ENCODE measurements at regions not wholly inside any gene's neighbourhood (a gene's known extent, or its start where the extent isn't known, plus 50 kb on each side); places are given as distances from the start of the nearest gene placed in this dataset.

DNA sequence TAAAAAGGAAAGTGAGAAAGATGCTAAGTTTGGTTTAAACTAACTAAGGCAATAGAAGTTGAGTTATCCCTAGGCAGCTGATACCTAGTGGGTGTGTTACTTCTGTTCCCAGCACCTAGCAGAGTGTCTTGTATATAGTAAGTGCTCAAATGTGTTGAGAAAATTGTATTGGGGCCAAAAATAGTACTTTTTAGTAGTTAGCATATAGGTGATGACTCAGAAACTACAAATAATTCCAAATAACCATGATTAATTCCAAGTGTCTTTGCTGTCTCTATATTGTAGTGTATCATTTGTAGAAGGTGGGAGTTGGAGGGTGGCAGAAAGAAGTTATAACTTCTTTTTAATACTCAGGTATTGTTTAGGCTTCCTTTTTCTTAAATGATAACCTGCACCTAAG lies 362.7 kb downstream of the RND3 start:
- Histone ChIP-seq H3K4me1 (ENCODE audit: control insufficient read depth, insufficient read depth, low read length) (peaks cover 5% of the 10 kb centered on the region), H3K27me3 (ENCODE audit: control insufficient read depth, insufficient read depth, low read length) (no peaks in the 10 kb centered on the region), H3K36me3 (ENCODE audit: control insufficient read depth, insufficient read depth, low read length) (no peaks in the 10 kb centered on the region), H3K9me3 (ENCODE audit: control insufficient read depth, insufficient read depth, low read length) (peaks cover 4% of the 10 kb centered on the region), H3K4me3 (ENCODE audit: low read length) (no peak overlapping the region), H3K27ac (ENCODE audit: low read length) (no peak overlapping the region)
- no peak overlapping the region for H3K27ac Mint-ChIP-seq
- no peaks in the 10 kb centered on the region for H3K4me1 Mint-ChIP-seq
- H3K9me3 Mint-ChIP-seq = peaks cover 10 to 11% of the 10 kb centered on the region in 2 donors
- DNase-seq (no peak), ATAC-seq (no peak)
- no peaks in the 10 kb centered on the region for H3K36me3 Mint-ChIP-seq
- H3K27me3 Mint-ChIP-seq (ENCODE audit: low read depth in 2 of 2) = no peaks in the 10 kb centered on the region
- intact Hi-C loops (cut with micrococcal nuclease) = no loop called here
- no peak overlapping the region for H3K4me3 Mint-ChIP-seq
- TF ChIP-seq, protein P1, sequence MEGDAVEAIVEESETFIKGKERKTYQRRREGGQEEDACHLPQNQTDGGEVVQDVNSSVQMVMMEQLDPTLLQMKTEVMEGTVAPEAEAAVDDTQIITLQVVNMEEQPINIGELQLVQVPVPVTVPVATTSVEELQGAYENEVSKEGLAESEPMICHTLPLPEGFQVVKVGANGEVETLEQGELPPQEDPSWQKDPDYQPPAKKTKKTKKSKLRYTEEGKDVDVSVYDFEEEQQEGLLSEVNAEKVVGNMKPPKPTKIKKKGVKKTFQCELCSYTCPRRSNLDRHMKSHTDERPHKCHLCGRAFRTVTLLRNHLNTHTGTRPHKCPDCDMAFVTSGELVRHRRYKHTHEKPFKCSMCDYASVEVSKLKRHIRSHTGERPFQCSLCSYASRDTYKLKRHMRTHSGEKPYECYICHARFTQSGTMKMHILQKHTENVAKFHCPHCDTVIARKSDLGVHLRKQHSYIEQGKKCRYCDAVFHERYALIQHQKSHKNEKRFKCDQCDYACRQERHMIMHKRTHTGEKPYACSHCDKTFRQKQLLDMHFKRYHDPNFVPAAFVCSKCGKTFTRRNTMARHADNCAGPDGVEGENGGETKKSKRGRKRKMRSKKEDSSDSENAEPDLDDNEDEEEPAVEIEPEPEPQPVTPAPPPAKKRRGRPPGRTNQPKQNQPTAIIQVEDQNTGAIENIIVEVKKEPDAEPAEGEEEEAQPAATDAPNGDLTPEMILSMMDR (IDR thresholded peaks at IDR 0.05) = no peak

DNA sequence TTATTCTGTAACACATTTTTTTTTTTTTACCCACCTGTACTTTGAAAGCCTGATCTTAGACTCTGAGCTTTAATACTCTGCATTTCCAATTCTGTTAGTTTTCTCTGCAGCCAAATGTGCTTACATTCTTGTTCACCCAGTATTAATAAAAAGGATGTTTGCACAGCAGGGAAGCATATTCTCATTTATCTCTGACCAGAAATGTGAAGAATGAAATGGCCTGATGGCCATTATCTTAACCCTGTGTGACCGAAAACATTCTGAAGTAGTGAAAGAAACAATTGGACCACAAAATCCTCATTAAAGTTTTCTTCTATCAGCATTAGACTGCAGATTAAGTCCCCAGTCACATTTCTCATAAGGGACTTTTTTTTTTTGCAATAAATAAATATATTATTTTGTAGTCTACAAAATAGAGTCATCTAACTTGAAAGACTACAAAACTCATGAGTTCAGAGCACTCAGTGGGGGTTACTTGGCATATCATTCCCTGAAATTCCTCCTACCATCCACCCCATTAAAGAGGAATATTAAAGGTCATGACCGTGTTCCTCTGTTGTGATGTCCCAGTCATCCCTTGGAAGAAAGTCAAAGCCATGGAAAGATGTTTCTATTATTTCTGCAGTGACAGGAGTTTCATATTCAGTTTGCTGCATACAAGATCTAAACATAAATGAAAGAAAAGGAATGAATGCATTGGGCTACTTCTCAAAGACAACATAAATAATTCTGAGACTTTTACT lies 364.4 kb downstream of the RND3 start:
- H3K36me3 ChIP-seq (ENCODE audit: control insufficient read depth, insufficient read depth, low read length) = no peaks in the 10 kb centered on the region
- Mint-ChIP-seq H3K4me1 (no peaks in the 10 kb centered on the region), H3K36me3 (no peaks in the 10 kb centered on the region), H3K9me3 (peaks cover 4 to 6% of the 10 kb centered on the region in 2 donors), H3K27ac (no peak overlapping the region), H3K27me3 (ENCODE audit: low read depth in 2 of 2) (no peaks in the 10 kb centered on the region), H3K4me3 (no peak overlapping the region)
- WGBS (ENCODE audit: insufficient coverage) = 85% methylated on average over 2 of the region's 2 CpGs
- no peak overlapping the region for H3K27ac ChIP-seq (ENCODE audit: low read length)
- ATAC-seq (no peak), DNase-seq (no peak)
- H3K9me3 ChIP-seq (ENCODE audit: control insufficient read depth, insufficient read depth, low read length) = peaks cover 4% of the 10 kb centered on the region
- intact Hi-C loops (cut with micrococcal nuclease) = no loop called here
- TF ChIP-seq, protein P1 (IDR thresholded peaks at IDR 0.05) = no peak
- peaks cover 5% of the 10 kb centered on the region for H3K4me1 ChIP-seq (ENCODE audit: control insufficient read depth, insufficient read depth, low read length)
- no peak overlapping the region for H3K4me3 ChIP-seq (ENCODE audit: low read length)
- no peaks in the 10 kb centered on the region for H3K27me3 ChIP-seq (ENCODE audit: control insufficient read depth, insufficient read depth, low read length)

DNA sequence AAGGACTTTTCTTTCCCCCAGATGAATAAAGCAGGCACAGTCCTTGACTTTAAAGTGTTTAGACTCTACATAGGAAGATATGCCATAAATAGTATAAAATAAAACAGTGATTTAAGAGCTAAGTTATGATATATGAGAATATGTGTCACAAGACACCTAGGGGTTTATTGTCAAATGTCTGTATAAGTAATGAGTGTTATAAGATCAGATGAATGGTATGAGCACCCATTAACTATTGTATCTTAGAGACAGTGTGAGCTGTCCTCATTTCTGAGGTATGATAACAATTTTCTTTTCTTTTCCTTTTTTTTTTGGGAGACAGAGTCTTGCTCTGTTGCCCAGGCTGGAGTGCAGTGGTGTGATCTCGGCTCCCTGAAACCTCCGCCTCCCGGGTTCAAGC lies 365.3 kb downstream of the RND3 start:
- 93% methylated on average over 3 of the region's 3 CpGs for WGBS (ENCODE audit: insufficient coverage)
- H3K27me3 Mint-ChIP-seq (ENCODE audit: low read depth in 2 of 2) = no peaks in the 10 kb centered on the region
- intact Hi-C loops (cut with micrococcal nuclease) = no loop called here

More for the DNA sequence above, 365.3 kb downstream of the RND3 start:
- ATAC-seq (no peak), DNase-seq (no peak)
- Histone ChIP-seq H3K4me1 (ENCODE audit: control insufficient read depth, insufficient read depth, low read length) (peaks cover 5% of the 10 kb centered on the region), H3K27ac (ENCODE audit: low read length) (no peak overlapping the region), H3K9me3 (ENCODE audit: control insufficient read depth, insufficient read depth, low read length) (peaks cover 4% of the 10 kb centered on the region), H3K36me3 (ENCODE audit: control insufficient read depth, insufficient read depth, low read length) (no peaks in the 10 kb centered on the region), H3K4me3 (ENCODE audit: low read length) (no peak overlapping the region), H3K27me3 (ENCODE audit: control insufficient read depth, insufficient read depth, low read length) (no peaks in the 10 kb centered on the region)
- Mint-ChIP-seq H3K36me3 (no peaks in the 10 kb centered on the region), H3K9me3 (peaks cover 3 to 6% of the 10 kb centered on the region in 2 donors), H3K4me3 (no peak overlapping the region), H3K27ac (no peak overlapping the region), H3K4me1 (no peaks in the 10 kb centered on the region)
- TF ChIP-seq, protein P1 (IDR thresholded peaks at IDR 0.05) = no peak
